EL (cell line): ENCODE measurements at regions not wholly inside any gene's neighbourhood (a gene's known extent, or its start where the extent isn't known, plus 50 kb on each side); places are given as distances from the start of the nearest gene placed in this dataset.
"Not testable (repeated sequence)": the region's sequence is repeated elsewhere in the genome, so short reads cannot be mapped to it uniquely, and the experiment has no call there.

ENCODE experiments used
- DNase-seq: peaks from one replicate; pipeline ENCODE4 v3.0.0-alpha.2; 2016

DNA sequence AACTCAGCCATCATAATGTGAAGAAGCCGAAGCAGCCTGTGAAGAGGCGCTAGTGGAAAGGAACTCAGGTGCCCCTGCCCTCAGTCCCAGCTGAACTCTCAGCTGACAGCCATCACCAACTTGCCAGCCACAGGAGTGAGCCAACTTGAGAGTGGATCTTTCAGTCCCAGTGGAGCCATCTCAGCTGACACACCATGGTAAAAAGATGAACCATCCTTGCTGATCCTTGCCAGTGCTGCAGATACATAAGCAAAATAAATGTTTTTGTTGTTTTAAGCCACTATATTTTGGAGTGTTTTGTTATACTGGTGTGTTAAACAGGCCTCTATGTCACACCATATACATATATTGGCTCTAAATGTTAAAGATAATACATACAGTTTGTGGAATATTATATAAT lies 195.8 kb upstream of the SPRED2 start:
- DNase-seq: no peak

DNA sequence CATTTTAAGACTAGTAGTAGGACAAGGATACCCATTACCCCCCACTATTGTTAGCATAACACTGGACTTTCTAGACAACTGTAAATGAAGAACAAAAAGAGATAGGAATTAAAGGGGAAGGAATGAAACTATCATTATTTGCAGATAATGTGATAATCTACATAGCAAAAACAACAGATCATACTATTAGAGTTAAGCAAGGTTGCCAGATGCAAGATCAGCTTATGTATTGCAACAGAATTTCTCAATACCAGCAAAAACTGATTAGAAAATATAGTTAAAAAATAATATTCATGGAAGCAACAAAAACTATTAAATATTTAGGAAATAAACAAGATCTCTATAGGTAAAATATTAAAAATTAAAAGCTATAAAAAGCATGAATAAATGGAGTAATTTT lies 194.4 kb upstream of the SPRED2 start:
- DNase-seq: no peak

DNA sequence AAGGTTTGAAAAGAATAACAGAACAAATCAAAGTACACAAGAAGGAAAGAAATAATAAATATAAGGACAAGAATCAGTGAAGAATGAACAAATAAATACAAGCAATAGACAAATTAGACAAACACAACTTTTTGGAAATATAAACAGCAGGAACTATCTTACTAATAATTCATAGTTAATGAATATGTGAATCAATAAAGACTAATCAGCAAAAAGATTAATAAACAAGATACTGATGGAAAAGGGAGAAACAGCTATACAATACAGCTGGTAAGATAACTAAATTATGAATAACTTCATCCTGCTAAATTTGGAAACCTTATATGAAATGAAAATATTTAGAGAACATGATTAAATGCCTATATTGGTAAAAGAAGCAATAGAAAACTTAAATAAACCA lies 193.6 kb upstream of the SPRED2 start:
- DNase-seq: no peak

DNA sequence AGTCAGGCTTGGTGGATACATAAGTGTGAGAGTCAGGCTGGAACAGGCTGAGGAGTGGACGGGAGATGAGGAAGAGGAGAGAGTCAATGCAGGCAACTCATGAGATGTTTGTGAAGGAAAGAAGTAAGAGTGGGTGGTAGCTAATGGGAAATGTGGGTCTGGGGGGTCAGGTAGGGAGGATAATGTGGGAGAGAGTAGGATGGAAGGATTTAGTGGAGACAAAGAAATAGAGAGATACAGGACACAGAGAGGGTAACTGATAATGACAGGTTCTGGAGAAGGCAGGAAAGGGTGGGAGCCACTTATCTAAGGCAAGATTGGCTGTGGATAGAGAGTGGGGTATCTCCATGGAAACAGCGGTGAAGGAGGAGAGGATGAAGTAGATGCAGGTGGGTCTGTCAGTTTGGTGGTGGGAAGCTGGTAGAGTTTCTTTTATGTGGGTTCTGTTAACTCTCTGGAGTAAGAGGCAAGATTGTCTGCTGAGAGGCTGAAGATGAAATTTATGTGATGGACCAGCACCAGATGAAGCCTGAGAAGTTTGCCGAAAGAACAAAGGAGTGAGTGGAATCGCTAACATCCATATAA lies 190.6 kb upstream of the SPRED2 start:
- DNase-seq: no peak

DNA sequence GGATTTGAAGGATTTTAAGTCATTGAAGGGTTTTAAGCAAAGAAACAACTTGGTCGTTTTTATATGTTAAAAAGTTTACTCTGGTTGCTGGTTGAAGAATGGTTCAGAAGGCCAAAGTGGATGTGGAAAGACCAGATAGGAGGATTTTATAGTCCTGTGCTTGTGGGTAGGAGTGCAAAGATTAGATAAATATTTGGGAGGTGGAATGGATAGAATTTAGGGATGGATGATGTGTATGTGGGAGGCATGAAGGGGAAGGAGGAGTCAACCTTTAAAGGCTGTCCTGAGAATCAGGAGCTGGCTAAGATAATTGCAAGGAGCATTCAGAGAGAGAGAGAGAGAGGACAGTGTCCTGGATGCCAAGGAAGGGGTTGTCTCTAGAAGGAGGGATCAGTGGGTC lies 190.1 kb upstream of the SPRED2 start:
- no peak for DNase-seq

DNA sequence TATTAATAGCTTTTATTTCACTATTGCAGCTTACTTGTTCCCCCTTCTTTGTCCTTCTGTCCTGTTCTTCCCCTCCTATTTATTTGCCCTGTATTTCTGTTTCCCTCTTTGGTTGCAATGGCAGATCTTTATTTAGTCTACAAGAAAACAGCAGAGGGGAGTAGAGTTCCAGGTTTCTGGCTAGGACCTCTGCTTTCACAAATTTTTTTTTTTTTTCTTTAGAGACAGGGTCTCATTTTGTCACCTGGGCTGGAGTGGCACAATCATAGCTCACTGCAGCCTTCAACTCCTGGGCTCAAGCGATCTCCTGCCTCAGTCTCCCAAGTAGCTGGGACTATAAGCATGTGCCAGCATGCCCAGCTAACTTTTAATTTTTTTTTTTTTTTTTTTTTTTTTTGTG lies 188.1 kb upstream of the SPRED2 start:
- no peak for DNase-seq

DNA sequence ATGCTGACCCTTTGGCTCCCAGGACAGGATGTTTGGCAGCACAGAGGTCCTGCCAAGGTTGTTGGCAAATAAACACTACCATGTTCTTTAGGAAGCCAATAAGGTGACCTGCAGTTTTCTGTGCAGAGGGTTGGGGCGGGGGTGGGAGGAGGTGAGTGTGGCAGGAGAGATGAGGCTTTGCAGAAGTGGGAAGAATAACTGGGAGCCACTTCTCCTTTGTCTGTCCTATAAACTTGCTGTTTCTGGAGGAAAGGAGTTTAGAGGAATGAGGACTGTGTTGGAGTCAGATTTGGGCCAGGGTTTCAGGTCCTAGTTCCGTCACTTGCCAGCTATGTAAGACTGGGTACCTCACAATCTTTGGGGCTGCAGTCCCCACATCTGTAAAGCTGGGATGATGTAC lies 187.6 kb upstream of the SPRED2 start:
- no peak for DNase-seq

DNA sequence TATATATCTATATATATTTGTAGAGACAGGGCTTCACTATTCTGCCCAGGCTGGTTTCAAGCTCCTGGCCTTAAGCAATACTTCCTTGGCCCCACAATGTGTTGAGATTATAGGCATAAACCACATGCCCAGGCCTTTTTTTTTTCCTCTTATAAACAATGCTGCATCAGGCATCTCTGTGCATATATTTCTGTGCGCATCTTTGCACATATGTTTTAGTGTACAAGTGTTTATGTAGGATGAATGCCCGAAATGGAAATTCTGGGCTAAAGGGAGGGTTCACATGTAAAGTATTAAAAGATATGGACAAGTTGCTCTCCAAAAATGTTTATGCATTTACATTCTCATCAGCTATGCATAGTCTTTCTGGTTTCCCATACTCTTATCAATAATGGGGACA lies 183.2 kb upstream of the SPRED2 start:
- DNase-seq: no peak

DNA sequence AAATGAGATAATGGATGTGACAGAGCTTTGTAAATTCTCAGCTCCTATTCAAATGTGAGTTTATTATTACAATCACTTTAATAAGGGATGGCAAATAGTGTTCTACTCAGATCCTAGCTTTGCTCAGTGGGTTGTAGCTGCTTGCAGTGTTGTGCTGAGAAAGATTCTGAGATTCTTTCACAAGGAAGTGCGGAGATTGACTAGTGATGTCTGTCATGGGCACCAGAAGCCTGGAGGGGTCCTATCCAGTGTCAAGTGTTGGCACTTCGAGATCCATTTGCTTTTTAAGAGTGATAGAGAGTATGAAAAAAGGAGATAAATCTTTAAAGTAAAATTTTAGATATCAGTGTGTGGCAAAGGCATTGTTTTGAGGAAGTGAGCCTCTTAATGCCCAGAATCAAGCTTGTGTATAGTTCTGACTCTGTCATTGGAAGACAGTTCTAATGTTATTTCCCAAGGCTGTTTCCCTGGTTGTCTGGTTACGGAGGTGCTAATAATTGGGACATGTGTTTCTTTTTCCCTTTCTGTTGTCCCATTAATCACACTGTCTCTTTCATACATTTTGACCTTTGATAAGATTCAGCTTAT lies 181.7 kb upstream of the SPRED2 start:
- no peak for DNase-seq

DNA sequence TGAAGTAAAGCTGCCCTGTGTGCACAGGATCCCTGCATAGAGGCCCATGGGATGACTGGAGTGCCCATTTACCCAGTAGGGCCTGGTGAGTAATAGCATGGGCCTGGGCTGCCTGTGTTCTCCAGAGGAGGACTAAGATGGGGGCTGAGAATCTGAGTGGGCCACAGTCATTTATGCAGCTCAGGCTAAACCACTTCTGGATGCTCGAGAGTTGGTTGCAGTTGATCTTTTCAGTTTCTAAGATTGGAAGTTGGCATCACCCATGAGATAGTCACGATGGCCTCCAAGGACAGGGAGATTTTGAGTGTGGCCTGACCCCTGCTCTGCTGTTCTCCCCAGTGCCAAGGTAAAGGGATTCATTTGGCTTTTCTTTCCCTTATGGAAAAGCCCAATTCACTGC lies 179.1 kb upstream of the SPRED2 start:
- DNase-seq: no peak

DNA sequence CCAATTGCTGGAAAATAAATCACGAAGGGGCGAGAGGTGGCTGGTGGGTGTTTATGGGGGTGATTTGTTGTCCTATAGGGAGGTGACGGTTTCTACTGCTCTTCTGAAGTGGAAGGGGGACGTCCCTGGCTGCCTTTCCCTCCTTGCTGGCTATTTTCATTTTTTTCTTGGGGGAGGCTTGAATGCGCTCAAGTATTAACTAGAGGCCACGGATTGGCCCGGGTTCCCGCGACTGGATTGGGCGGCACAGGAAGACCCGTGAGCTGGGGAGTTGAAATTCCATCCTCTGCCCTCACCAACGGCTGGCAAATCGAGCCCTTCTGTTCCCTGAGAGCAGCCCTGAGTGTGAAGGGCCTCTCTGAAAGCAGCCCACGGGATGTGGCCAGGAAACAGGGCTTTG lies 176.5 kb upstream of the SPRED2 start:
- DNase-seq: no peak

DNA sequence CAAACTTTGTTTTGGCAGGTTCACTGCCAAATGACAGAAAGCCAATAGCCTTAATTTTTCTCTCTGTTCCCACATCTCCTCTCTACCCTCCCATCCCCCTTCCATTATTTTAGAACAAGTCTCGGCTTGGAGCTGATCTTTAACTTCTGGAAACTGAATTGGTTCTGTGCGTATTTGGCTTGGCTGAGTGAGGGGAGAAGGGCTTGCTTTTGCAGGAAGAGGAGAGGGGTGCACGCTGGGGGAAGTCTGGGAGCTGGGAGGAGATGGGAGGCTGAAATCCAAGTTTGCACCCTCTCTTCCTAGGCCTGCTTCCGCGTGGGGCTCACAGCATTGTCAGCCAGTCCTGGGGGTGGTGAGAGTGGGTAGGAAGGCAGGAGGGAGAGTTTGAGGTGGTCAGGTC lies 176.1 kb upstream of the SPRED2 start:
- no peak for DNase-seq

DNA sequence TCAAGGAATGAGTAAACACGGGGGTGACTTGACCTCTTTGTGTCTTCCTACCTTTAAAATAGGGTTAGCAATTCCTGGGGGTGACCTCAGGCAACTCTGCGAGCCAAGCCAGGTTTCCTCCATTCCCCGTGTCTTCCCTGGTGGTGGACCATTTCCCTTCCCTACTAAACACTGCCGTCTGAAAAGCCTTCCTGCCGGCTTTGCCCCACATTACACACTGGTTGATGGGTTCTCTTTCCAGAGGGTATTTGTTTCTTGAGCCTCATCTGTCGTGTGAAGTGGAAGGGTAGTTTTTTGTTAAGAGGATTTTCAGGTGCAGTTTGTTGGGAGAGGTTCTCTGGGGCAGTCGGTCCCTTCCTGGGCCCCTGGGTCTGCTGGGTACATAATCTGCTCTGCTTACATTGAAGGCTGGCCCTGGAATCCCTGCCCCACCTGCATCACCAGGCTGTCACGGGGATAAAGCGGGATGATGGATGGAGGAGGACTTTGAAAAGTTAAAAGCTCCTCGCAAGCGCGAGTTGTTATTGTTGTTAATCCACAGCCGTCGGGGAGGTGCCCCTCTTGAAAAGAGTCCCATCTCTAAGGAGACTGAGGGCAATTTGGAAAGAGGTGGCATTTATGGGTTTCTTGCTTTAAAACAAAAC lies 175.4 kb upstream of the SPRED2 start:
- no peak for DNase-seq

DNA sequence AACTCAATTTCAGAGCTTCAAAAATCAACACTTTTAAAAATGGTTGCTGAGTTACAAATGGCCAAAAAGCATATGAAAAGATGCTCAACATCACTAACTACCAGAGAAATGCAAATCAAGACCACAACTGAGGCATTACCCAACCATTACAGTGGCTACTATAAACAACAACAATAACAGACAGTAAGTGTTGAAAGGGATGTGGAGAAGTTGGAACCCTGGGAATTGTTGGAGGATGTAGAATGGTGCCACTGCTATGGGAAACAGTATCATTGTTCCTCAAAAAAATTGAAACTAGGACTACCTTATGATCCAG lies 173.3 kb upstream of the SPRED2 start:
- no peak for DNase-seq

DNA sequence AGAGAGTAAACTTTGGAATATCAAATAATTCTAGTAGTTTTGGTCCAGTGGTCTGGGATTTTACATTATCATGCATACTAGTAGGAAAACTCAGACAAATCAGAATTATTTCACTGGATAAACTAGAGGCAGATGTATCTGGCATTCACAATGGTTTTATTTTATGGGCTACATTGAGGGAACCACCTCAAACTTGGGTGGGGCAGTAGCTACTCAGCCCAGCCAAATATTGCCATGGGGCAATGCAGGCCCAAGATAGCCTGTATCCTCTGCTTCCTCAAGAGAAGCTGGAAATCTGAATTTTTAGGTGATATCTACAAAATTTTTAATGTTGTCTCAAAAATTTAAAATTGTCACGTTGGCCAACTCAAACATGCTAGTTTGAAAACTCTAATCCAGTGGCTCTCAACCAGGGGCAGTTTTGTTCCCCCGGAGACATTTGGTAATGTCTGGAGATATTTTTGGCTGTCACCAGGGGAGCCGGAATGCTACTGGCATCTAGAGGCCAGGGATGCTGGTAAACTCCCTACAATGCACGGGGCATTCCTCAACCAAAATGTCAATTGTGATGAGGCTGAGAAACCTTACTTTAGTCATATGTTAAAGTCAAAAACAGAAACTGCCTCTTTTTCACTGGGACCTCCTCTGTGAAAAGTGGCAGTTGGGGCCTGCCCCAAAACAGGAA lies 172.8 kb upstream of the SPRED2 start:
- DNase-seq: no peak

DNA sequence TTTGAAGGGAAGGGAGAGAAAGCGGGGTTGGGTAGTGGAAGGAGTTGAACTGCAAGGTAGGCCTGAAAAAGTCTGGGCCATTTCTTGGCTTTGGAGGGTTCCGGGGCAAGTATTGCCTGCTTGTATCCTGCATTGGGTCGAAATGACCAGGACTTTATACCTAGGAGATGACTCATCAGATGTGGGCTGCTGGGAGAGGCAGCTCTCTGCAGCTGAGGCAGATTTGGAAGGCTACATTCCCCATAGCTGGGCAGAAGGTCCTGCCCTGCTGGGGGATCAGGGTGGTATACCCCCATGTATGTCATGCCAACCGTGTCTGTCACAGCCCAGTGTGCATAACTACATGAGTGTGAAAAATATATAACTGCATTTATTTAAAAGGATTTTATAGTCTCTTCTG lies 171.8 kb upstream of the SPRED2 start:
- peak; percentile 26 for DNase-seq

DNA sequence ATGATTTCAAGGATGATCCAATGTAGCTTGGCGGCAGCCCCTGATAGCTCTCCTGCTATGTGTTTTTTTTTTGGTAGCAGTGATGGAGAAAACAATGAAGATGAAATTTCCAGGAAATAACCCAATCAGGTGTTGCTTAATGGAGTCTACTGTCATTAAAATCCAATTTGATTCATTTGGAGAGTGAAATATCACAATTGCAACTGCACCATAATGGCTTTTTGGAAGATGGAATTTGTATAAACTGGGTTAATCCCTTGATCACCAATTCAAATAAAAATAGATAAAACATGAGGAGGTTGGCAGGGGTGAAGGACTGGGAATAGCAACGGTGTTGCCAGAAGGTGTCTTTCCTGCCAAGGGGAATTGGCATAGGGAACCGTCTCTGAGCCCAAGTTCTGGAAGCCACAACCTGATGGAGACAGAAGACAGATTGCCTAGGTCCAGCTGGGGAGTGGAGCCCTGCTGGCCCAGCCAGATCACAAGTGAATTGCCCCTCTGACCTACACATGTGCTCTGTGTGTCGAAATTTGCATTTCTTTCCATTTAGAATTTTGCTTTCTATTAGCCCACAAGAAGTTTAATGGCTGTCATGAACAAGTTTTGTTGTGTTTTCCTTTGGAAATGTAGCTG lies 170.3 kb upstream of the SPRED2 start:
- DNase-seq: no peak

DNA sequence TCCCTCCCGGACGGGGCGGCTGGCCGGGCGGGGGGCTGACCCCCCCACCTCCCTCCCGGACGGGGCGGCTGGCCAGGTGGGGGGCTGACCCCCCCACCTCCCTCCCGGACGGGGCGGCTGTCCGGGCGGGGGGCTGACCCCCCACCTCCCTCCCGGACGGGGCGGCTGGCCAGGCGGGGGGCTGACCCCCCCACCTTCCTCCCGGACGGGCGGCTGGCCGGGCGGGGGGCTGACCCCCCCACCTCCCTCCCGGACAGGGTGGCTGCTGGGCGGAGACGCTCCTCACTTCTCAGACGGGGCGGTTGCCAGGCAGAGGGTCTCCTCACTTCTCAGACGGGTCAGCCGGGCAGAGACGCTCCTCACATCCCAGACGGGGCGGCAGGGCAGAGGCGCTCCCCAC lies 168.5 kb upstream of the SPRED2 start:
- DNase-seq: not testable (repeated sequence)

DNA sequence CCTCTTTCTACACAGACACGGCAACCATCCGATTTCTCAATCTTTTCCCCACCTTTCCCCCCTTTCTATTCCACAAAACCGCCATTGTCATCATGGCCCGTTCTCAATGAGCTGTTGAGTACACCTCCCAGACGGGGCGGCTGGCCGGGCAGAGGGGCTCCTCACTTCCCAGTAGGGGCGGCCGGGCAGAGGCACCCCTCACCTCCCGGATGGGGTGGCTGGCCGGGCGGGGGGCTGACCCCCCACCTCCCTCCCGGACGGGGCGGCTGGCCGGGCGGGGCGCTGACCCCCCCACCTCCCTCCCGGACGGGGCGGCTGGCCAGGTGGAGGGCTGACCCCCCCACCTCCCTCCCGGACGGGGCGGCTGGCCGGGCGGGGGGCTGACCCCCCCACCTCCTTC lies 168.0 kb upstream of the SPRED2 start:
- DNase-seq: not testable (repeated sequence)

DNA sequence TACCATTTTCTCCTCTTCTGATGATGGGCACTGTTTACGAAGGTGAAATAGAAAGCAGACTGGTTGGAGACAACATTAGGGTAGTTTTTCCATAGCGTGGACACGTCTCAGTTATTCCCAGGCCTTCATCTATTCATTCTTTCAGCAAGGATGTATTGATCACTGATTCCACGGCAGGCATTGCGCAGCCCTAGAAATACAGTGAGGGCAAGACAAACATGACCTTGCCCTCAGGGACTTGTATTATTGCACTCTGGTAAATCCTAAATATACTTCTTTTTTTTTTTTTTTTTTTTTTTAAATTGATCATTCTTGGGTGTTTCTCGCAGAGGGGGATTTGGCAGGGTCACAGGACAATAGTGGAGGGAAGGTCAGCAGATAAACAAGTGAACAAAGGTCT lies 167.3 kb upstream of the SPRED2 start:
- no peak for DNase-seq

DNA sequence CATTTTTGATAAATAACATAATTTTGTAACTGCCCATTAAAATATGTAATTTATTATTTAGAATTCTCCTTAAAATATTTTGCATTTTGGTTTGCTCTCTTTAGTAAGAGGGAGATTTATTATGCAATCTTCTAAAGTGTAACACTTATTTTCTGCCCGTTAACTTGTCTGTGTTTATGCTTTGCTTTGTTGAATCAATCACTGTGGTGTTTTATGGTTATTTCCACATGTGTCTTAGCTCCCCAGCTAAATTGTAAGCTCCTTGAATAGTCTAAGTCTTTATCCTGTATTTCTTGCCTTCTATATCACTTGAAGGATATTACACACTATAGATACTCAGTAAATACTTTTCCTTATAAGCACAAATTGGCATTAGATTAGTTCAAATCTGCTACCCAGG lies 166.6 kb upstream of the SPRED2 start:
- DNase-seq: no peak

DNA sequence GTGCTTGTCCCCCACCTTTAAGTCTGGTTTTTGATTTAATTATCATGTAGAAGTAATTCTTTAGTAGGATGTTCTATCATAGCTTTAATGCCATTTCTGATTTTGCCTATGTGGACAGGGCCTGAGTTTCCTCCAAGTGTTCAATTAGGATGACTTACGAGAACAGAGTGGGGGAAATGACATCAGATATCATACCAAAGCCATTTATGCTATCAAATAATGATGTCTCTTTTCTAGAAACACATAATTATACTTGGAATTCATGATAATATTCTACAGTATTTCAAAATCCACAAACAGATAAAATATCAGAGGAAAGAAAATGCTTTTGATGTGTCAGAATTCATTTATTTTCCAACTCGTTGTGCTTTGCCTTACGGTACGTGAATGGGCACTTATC lies 165.9 kb upstream of the SPRED2 start:
- DNase-seq: no peak

DNA sequence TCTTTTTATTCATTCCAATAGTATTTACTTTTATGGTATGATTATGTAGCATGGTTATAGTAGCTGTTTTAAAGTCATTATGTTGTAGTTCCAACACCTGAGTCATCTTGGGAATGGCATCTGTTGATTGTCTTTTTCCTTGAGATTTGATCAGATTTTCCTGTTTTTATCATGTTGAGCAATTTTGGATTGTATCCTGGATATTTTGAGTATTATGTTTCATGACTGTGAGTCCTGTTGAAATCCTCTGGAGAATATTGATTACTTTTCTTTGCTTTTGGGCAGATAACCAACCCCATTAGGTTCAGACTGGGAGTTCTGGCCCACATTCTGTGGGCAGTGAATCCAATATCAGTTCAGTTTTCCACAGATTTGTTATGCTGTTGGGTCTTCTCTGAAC lies 163.2 kb upstream of the SPRED2 start:
- DNase-seq: no peak

DNA sequence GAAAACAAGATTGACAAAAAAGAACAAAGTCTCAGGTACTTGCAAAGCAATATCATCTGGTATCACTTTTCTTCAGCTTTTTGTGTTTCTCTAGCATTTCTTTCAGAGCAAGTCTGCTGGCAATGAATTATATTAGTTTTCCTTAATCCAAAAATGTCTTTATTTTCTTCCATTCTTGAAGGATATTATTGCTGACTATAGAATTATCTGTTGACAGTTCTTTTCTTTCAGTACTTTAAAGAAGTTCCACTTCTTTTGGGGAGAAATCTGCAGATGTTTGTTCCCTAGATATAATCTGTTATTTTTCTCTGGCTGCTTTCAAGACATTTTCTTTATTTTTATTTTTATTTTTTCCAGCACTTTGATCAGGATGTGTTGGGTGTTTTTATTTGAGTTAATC lies 161.8 kb upstream of the SPRED2 start:
- no peak for DNase-seq
